ENCODE measurements at regions not wholly inside any gene's neighbourhood (a gene's known extent, or its start where the extent isn't known, plus 50 kb on each side); places are given as distances from the start of the nearest gene placed in this dataset.

GRCh38 chr6:22042706-22043105, 254.1 kb downstream of the PRL start:
- no peak for DNase-seq

- DNase-seq, result no peak
Measured at GRCh38 chr6:22043284-22043962, 253.4 kb downstream of the PRL start.

- DNase-seq, result no peak
Measured at GRCh38 chr6:22045261-22045912, 251.4 kb downstream of the PRL start.

GRCh38 chr6:22049002-22049401, 247.8 kb downstream of the PRL start:
- DNase-seq, result no peak

- DNase-seq, result no peak
Measured at GRCh38 chr6:22053391-22053997, 243.3 kb downstream of the PRL start.

GRCh38 chr6:22056398-22056797, 240.4 kb downstream of the PRL start:
- no peak for DNase-seq

- no peak for DNase-seq
Measured at GRCh38 chr6:22057962-22058361, 238.9 kb downstream of the PRL start.

GRCh38 chr6:22059126-22059525, 237.7 kb downstream of the PRL start:
- DNase-seq, result peak; percentile 12

GRCh38 chr6:22059946-22060345, 236.9 kb downstream of the PRL start:
- DNase-seq, result no peak

GRCh38 chr6:22062807-22063408, 233.9 kb downstream of the PRL start:
- no peak for DNase-seq

- no peak for DNase-seq
Measured at GRCh38 chr6:22064558-22064957, 232.3 kb downstream of the PRL start.

- no peak for DNase-seq
Measured at GRCh38 chr6:22067122-22067521, 229.7 kb downstream of the PRL start.

- no peak for DNase-seq
Measured at GRCh38 chr6:22067671-22068070, 229.2 kb downstream of the PRL start.

- DNase-seq, result no peak
Measured at GRCh38 chr6:22068561-22069305, 228.1 kb downstream of the PRL start.

- DNase-seq, result no peak
Measured at GRCh38 chr6:22069306-22069800, 227.5 kb downstream of the PRL start.

- DNase-seq, result no peak
Measured at GRCh38 chr6:22071270-22072041, 225.4 kb downstream of the PRL start.

- DNase-seq, result no peak
Measured at GRCh38 chr6:22072949-22073348, 223.9 kb downstream of the PRL start.

GRCh38 chr6:22073516-22074198, 223.2 kb downstream of the PRL start:
- no peak for DNase-seq

GRCh38 chr6:22078288-22078687, 218.5 kb downstream of the PRL start:
- DNase-seq, result no peak

- DNase-seq, result no peak
Measured at GRCh38 chr6:22078802-22079545, 217.9 kb downstream of the PRL start.

GRCh38 chr6:22079783-22080182, 217.1 kb downstream of the PRL start:
- no peak for DNase-seq

Data from NCI-H2171 (cell line).